ENCODE measurements at regions not wholly inside any gene's neighbourhood (a gene's known extent, or its start where the extent isn't known, plus 50 kb on each side); places are given as distances from the start of the nearest gene placed in this dataset.

- no peak for FAIRE-seq
Observed at GRCh38 chr10:107740962-107741690, 576.6 kb upstream of the SORCS1 start.

- FAIRE-seq, result peak; percentile 65
Observed at GRCh38 chr10:107739951-107740350, 575.4 kb upstream of the SORCS1 start.

DNA sequence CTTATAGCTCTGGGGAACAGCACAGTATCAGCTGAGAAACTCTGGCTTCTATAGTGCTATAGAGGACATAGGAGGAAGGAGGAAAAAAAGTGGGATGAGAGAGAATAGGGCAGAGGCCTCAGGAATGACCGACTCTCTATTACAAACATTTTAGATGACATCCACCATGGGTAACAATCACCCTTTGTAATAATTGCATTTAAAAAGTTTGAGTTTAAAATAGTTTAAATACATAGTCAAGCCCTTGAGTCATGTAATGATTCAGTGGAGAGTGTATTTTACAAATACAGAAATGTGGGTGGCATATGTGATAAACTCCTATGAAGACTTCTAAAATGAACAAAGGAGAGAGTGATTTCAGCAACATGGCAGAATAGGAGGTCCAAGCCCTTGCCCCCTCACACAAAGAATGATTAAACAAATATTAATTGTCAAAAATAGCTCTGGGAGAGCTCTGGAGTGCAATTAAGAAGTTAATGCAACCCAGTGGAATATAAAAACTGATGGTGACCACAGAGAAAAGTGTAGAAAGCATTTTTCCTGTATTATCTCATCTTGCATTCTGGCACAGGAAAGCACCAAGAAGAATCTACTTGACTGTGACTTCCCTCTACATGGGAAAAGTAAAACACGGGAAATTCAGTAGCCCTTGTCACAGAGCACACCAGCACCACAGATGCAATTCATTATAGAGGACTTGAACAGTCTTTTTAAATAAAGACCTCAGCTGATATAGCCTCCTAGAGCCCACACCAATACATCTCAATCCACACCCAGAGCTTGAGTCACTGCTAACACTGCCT lies 569.0 kb upstream of the SORCS1 start:
- no peak for FAIRE-seq

GRCh38 chr10:107732045-107732444 lies 567.5 kb upstream of the SORCS1 start:
- no peak for FAIRE-seq

DNA sequence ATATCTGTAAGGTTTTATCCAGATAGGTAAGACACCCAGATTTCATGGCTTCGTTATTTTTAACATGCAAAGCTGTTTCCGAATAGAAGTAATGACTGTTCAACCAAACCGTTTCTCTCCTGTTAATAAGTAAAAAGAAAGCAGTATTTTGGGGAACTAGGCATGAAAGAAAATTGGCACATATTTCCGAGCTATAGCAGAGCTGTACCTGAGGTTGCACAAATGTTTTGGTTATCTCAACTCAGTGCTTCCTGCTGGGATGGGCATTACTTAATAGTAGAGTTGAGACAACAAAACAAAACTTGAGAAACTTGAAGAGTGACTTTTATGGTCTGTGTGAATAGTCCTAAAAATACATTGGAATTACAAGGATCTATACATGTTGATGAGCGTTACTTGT lies 564.3 kb upstream of the SORCS1 start:
- no peak for FAIRE-seq

- peak; percentile 33 for FAIRE-seq
Observed at GRCh38 chr10:107727767-107728317, 563.3 kb upstream of the SORCS1 start.

DNA sequence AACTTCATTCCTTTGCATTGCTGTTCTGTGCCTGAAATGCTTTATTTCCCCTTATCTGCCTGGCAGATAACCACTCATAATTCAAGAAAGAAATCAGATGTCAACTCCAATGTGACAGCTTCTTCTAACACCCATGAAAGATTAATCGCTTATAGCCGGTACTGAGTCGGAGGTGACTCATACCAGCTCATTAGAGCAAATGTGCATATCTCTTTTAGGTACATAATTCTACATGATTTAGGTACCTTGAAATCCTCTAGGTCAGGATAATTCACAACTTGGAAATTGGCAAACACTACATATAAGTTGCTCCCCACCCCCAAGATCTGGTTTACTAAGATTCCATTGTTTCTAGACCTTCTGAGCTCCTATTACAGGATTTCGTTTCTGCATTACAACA lies 554.4 kb upstream of the SORCS1 start:
- FAIRE-seq, result no peak

GRCh38 chr10:107717046-107717445 lies 552.5 kb upstream of the SORCS1 start:
- FAIRE-seq, result no peak

GRCh38 chr10:107715565-107715964 lies 551.1 kb upstream of the SORCS1 start:
- no peak for FAIRE-seq

DNA sequence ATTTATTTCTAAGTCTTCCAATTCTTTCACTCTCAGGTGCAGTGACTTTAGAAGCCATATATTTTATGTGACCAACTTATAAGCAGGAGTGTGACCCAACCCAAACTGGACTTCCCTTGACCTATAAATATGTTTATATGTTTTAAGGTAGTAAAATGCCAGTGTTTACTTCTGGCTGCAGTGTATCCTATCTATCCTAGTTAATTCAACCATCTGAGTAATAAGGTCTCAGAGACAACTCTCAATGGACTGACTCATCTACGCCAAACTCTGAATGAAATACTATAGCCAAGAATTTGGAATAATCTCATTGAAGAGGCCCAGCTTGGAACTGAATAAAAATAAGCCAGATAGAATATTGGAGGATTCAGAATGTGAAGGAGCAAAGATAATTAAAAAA lies 544.5 kb upstream of the SORCS1 start:
- no peak for FAIRE-seq

DNA sequence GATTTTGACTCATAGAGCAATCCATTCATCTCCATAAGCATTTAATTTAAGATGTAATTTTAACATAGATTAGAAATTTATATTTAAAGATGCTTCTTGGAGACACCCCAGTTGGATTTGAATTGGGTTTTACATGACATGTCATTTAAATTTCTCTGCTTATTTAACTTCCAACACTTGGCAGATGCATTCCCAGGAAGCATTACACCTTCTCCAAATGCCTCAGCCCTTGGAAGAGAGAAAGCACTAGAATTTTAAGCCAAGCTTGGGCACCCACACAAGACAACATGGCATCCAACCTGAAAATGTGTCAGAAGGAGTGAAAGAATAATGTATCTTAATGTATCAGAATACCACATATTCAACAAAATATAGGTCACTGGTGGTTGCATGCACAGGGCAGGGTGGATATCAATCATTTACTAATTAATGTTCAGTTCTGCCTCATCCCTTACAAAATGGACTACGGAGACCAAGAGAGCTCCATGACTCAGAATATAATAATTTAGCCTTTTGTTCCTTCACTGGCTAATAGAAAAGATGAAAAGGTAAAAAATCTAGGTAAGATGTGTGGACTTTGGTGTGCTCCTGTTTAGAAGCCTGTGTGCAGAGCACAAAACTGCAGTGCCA lies 541.7 kb upstream of the SORCS1 start:
- no peak for FAIRE-seq

DNA sequence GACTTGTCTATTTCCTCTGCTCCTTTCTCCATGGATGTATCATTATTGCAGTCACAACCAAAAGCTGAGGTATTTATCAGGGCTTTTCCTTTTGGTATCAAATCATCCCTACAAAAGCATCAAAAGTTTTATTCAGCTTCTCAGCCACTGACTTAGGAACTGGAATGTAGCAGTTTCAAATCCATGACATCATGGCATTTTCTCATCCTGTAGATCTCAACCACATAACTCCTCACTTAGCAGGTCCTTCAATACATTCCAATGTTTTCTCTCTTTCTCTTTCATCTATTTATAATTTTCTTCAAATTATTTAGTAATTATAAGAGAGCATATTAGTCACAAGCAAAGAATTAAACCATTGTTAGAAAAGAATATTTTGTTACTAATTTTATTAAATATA lies 537.4 kb upstream of the SORCS1 start:
- no peak for FAIRE-seq

- FAIRE-seq, result no peak
Observed at GRCh38 chr10:107692072-107692471, 527.6 kb upstream of the SORCS1 start.

DNA sequence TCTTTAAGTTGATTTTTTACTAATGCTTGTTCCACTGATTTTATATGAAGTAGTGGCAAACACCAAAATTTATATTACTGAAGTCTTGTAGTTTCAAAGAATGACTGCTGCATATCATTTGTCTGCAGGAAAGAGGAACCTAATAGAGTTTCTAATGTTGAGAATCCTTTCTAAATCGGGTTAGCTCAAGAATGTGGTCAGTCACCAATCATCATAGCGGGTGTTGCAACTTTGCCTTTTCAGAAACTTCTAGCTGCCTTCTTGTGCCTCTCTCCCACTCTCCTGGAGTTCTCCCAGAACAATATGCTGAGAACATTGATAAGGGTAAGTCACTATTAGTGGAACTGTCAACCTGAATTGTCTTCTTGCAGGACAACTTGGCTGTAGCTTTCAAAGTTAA lies 524.8 kb upstream of the SORCS1 start:
- no peak for FAIRE-seq

DNA sequence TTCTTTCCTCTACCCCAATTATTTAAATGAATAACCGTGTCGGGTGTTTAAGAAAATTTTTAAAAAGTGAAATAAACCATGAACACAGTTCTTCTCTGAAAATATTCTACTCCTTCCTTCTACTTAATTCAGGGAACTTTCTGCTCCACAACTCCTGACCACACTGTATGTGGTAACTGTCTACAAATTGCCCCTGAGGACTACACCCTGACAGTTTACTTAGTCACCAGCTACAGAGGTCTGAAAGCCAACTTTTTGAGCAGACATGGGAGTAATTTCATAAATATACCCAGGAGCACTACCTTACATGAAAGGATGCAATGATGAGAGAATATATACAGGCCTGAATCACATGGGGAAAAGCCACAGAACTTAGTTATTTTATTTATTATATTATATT lies 523.2 kb upstream of the SORCS1 start:
- FAIRE-seq, result no peak

- FAIRE-seq, result no peak
Observed at GRCh38 chr10:107686095-107686494, 521.6 kb upstream of the SORCS1 start.

- no peak for FAIRE-seq
Observed at GRCh38 chr10:107671960-107672359, 507.5 kb upstream of the SORCS1 start.

DNA sequence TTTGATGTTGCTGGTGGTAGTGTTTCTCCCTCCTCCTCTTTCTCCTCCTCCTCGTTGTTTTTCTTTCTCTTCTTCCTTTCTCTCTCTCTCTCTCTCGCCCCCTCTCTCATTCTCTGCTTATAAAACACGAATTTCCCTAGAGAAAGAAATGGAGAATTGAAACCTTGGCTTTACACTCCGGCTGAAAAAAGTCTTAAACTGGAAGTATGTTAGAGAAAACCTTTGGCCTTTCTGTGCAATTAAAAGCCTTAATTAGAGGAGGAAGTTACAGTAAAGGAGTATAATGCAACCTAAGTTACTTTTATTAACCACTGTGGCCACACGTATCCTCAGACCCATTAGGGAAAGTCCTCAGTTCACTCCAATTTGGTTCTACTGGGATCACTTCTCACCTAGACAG lies 501.7 kb upstream of the SORCS1 start:
- no peak for FAIRE-seq

DNA sequence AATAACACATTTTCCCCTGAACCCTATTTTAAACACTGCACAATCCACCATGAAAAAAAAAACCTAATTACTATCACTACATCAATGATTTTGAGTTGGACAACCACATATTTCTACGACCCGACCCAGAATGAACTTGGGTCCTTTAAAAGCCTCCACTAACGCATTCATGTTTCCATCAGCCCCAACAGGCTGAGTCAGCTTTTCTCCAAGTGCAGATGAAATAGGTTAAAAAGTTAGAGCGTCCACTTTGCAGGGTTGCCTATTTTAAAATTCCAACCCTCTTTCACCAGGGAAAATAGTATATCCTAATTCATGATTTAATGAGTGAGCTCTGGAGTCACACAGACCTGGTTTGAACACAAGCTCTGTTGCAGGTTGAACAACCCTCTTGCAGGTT lies 501.0 kb upstream of the SORCS1 start:
- no peak for FAIRE-seq

- no peak for FAIRE-seq
Observed at GRCh38 chr10:107657851-107658250, 493.3 kb upstream of the SORCS1 start.

- no peak for FAIRE-seq
Observed at GRCh38 chr10:107656932-107657331, 492.4 kb upstream of the SORCS1 start.

GRCh38 chr10:107653832-107654287 lies 489.4 kb upstream of the SORCS1 start:
- no peak for FAIRE-seq

GRCh38 chr10:107650939-107651338 lies 486.4 kb upstream of the SORCS1 start:
- no peak for FAIRE-seq

Measured in colon (tissue), 2 donors.